ENCODE measurements at regions not wholly inside any gene's neighbourhood (a gene's known extent, or its start where the extent isn't known, plus 50 kb on each side); places are given as distances from the start of the nearest gene placed in this dataset.

DNA sequence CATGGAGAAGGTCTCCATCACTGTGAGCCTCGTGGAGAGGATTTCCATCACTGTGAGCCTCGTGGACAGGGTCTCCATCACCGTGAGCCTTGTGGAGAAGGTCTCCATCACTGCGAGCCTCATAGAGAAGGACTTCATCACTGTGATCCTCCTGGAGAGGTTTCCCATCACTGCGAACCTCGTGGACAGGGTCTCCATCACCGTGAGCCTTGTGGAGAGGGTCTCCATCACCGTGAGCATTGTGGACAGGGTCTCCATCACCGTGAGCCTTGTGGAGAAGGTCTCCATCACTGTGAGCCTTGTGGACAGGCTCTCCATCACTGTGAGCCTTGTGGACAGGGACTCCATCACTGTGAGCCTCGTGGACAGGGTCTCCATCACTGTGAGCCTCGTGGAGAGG is 140.4 kb downstream of the ERMARD start (continued):
- TF ChIP-seq FOXK1 (CRISPR knock-in tag; IDR thresholded peaks at IDR 0.05) (no peak), ZNF121 (CRISPR knock-in tag; IDR thresholded peaks at IDR 0.05) (no peak), FOXJ3 (CRISPR knock-in tag; IDR thresholded peaks at IDR 0.05; ENCODE audit: borderline replicate concordance) (no peak), SP1 (CRISPR knock-in tag; conservative IDR thresholded peaks at IDR 0.05) (no peak), ZNF317 (CRISPR knock-in tag; IDR thresholded peaks at IDR 0.05; ENCODE audit: borderline replicate concordance, low read depth) (no peak), ZNF396 (CRISPR knock-in tag; IDR thresholded peaks at IDR 0.05; ENCODE audit: borderline replicate concordance) (no peak)
- TF ChIP-seq, protein P1, sequence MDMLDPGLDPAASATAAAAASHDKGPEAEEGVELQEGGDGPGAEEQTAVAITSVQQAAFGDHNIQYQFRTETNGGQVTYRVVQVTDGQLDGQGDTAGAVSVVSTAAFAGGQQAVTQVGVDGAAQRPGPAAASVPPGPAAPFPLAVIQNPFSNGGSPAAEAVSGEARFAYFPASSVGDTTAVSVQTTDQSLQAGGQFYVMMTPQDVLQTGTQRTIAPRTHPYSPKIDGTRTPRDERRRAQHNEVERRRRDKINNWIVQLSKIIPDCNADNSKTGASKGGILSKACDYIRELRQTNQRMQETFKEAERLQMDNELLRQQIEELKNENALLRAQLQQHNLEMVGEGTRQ (CRISPR knock-in tag; IDR thresholded peaks at IDR 0.05): no peak
- TF ChIP-seq, protein P2, sequence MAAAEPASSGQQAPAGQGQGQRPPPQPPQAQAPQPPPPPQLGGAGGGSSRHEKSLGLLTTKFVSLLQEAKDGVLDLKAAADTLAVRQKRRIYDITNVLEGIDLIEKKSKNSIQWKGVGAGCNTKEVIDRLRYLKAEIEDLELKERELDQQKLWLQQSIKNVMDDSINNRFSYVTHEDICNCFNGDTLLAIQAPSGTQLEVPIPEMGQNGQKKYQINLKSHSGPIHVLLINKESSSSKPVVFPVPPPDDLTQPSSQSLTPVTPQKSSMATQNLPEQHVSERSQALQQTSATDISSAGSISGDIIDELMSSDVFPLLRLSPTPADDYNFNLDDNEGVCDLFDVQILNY (CRISPR knock-in tag; IDR thresholded peaks at IDR 0.05): no peak
- TF ChIP-seq, protein P3, sequence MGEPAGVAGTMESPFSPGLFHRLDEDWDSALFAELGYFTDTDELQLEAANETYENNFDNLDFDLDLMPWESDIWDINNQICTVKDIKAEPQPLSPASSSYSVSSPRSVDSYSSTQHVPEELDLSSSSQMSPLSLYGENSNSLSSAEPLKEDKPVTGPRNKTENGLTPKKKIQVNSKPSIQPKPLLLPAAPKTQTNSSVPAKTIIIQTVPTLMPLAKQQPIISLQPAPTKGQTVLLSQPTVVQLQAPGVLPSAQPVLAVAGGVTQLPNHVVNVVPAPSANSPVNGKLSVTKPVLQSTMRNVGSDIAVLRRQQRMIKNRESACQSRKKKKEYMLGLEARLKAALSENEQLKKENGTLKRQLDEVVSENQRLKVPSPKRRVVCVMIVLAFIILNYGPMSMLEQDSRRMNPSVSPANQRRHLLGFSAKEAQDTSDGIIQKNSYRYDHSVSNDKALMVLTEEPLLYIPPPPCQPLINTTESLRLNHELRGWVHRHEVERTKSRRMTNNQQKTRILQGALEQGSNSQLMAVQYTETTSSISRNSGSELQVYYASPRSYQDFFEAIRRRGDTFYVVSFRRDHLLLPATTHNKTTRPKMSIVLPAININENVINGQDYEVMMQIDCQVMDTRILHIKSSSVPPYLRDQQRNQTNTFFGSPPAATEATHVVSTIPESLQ (CRISPR knock-in tag; IDR thresholded peaks at IDR 0.05): no peak

DNA sequence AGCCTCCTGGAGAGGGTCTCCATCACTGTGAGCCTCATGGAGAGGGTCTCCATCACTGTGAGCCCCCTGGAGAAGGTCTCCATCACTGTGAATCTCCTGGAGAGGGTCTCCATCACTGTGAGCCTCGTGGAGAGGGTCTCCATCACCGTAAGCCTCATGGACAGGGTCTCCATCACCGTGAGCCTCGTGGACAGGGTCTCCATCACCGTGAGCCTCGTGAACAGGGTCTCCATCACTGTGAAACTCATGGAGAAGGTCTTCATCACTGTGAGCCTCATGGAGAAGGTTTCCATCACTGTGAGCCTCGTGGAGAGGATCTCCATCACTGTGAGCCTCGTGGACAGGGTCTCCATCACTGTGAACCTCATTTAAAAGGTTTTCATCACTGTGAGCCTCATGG is 140.0 kb downstream of the ERMARD start:
- TF ChIP-seq ZNF423 (CRISPR knock-in tag; IDR thresholded peaks at IDR 0.05): no peak
- TF ChIP-seq, protein P4, sequence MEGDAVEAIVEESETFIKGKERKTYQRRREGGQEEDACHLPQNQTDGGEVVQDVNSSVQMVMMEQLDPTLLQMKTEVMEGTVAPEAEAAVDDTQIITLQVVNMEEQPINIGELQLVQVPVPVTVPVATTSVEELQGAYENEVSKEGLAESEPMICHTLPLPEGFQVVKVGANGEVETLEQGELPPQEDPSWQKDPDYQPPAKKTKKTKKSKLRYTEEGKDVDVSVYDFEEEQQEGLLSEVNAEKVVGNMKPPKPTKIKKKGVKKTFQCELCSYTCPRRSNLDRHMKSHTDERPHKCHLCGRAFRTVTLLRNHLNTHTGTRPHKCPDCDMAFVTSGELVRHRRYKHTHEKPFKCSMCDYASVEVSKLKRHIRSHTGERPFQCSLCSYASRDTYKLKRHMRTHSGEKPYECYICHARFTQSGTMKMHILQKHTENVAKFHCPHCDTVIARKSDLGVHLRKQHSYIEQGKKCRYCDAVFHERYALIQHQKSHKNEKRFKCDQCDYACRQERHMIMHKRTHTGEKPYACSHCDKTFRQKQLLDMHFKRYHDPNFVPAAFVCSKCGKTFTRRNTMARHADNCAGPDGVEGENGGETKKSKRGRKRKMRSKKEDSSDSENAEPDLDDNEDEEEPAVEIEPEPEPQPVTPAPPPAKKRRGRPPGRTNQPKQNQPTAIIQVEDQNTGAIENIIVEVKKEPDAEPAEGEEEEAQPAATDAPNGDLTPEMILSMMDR (IDR thresholded peaks at IDR 0.05): no peak
- TF ChIP-seq ETV6 (CRISPR knock-in tag; IDR thresholded peaks at IDR 0.05): no peak
- TF ChIP-seq ZBTB21 (CRISPR knock-in tag; IDR thresholded peaks at IDR 0.05; ENCODE audit: borderline replicate concordance): no peak
- TF ChIP-seq, protein P2 (CRISPR knock-in tag; IDR thresholded peaks at IDR 0.05): no peak
- TF ChIP-seq ZNF396 (CRISPR knock-in tag; IDR thresholded peaks at IDR 0.05; ENCODE audit: borderline replicate concordance): no peak
- TF ChIP-seq, protein P3 (CRISPR knock-in tag; IDR thresholded peaks at IDR 0.05): no peak
- TF ChIP-seq, protein P5, sequence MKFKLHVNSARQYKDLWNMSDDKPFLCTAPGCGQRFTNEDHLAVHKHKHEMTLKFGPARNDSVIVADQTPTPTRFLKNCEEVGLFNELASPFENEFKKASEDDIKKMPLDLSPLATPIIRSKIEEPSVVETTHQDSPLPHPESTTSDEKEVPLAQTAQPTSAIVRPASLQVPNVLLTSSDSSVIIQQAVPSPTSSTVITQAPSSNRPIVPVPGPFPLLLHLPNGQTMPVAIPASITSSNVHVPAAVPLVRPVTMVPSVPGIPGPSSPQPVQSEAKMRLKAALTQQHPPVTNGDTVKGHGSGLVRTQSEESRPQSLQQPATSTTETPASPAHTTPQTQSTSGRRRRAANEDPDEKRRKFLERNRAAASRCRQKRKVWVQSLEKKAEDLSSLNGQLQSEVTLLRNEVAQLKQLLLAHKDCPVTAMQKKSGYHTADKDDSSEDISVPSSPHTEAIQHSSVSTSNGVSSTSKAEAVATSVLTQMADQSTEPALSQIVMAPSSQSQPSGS (CRISPR knock-in tag; IDR thresholded peaks at IDR 0.05; ENCODE audit: borderline replicate concordance, low read depth): no peak
- no peak for TF ChIP-seq TEAD4 (CRISPR knock-in tag; IDR thresholded peaks at IDR 0.05)
- no peak for TF ChIP-seq OVOL2 (CRISPR knock-in tag; IDR thresholded peaks at IDR 0.05; ENCODE audit: borderline replicate concordance)
- TF ChIP-seq GRHL2 (CRISPR knock-in tag; IDR thresholded peaks at IDR 0.05; ENCODE audit: insufficient replicate concordance, severe bottlenecking): no peak
- TF ChIP-seq, protein P1 (CRISPR knock-in tag; IDR thresholded peaks at IDR 0.05): no peak
- TF ChIP-seq CBFB (CRISPR knock-in tag; IDR thresholded peaks at IDR 0.05; ENCODE audit: low read depth): no peak
- TF ChIP-seq, protein P6, sequence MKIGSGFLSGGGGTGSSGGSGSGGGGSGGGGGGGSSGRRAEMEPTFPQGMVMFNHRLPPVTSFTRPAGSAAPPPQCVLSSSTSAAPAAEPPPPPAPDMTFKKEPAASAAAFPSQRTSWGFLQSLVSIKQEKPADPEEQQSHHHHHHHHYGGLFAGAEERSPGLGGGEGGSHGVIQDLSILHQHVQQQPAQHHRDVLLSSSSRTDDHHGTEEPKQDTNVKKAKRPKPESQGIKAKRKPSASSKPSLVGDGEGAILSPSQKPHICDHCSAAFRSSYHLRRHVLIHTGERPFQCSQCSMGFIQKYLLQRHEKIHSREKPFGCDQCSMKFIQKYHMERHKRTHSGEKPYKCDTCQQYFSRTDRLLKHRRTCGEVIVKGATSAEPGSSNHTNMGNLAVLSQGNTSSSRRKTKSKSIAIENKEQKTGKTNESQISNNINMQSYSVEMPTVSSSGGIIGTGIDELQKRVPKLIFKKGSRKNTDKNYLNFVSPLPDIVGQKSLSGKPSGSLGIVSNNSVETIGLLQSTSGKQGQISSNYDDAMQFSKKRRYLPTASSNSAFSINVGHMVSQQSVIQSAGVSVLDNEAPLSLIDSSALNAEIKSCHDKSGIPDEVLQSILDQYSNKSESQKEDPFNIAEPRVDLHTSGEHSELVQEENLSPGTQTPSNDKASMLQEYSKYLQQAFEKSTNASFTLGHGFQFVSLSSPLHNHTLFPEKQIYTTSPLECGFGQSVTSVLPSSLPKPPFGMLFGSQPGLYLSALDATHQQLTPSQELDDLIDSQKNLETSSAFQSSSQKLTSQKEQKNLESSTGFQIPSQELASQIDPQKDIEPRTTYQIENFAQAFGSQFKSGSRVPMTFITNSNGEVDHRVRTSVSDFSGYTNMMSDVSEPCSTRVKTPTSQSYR (CRISPR knock-in tag; IDR thresholded peaks at IDR 0.05): no peak
- no peak for TF ChIP-seq NFYB (CRISPR knock-in tag; conservative IDR thresholded peaks at IDR 0.05; ENCODE audit: low read depth)
- no peak for TF ChIP-seq CREM (CRISPR knock-in tag; IDR thresholded peaks at IDR 0.05)
- H3K36me3 Mint-ChIP-seq: peaks cover 11% of the 10 kb centered on the region
- peaks cover 13% of the 10 kb centered on the region for H3K9me3 Mint-ChIP-seq
- DNase-seq (ENCODE audit: low spot score) (no peak), ATAC-seq (no peak)
- no peaks in the 10 kb centered on the region for H3K4me1 Mint-ChIP-seq
- peaks cover 7% of the 10 kb centered on the region; the same call in 1 of the 2 replicates for H3K27me3 Mint-ChIP-seq (ENCODE audit: low read depth)
- CTCF ChIA-PET: no interaction called here
- POLR2A ChIA-PET: no interaction called here
- no peak overlapping the region for H3K27ac Mint-ChIP-seq
- no peak overlapping the region for H3K4me3 Mint-ChIP-seq

Data from WTC11 (cell line).